ENCODE measurements at regions not wholly inside any gene's neighbourhood (a gene's known extent, or its start where the extent isn't known, plus 50 kb on each side); places are given as distances from the start of the nearest gene placed in this dataset.

DNA sequence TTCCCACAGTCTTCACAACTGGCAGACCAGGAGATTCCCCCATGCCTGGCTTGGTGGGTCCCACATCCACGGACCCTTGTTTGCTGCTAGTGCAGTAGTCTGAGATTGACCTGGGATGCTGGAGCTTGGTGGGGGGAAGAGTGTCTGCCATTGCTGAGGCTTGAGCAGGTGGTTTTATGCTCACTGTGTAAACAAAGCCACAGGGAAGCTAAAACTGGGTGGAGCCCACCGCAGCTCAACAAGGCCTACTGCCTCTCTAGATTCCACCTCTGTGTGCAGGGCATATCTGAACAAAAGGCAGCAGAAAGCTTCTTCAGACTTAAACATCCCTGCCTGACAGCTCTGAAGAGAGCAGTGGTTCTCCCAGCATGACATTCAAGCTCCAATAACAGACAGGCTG is 177.3 kb upstream of the ETV3 start:
- no peak for TF ChIP-seq CTCF (IDR thresholded peaks at IDR 0.05 in 2 of 3, conservative IDR thresholded peaks at IDR 0.05 in 1 of 3; ENCODE audit: borderline replicate concordance in 1 of 3, insufficient read depth in 1 of 3, low read depth in 2 of 3, low read length in 2 of 3)
- TF ChIP-seq MAX (IDR thresholded peaks at IDR 0.05): no peak
- TF ChIP-seq RAD21 (IDR thresholded peaks at IDR 0.05; ENCODE audit: low read depth): no peak
- no peak for TF ChIP-seq ZFX (IDR thresholded peaks at IDR 0.05)
- TF ChIP-seq, protein P1, sequence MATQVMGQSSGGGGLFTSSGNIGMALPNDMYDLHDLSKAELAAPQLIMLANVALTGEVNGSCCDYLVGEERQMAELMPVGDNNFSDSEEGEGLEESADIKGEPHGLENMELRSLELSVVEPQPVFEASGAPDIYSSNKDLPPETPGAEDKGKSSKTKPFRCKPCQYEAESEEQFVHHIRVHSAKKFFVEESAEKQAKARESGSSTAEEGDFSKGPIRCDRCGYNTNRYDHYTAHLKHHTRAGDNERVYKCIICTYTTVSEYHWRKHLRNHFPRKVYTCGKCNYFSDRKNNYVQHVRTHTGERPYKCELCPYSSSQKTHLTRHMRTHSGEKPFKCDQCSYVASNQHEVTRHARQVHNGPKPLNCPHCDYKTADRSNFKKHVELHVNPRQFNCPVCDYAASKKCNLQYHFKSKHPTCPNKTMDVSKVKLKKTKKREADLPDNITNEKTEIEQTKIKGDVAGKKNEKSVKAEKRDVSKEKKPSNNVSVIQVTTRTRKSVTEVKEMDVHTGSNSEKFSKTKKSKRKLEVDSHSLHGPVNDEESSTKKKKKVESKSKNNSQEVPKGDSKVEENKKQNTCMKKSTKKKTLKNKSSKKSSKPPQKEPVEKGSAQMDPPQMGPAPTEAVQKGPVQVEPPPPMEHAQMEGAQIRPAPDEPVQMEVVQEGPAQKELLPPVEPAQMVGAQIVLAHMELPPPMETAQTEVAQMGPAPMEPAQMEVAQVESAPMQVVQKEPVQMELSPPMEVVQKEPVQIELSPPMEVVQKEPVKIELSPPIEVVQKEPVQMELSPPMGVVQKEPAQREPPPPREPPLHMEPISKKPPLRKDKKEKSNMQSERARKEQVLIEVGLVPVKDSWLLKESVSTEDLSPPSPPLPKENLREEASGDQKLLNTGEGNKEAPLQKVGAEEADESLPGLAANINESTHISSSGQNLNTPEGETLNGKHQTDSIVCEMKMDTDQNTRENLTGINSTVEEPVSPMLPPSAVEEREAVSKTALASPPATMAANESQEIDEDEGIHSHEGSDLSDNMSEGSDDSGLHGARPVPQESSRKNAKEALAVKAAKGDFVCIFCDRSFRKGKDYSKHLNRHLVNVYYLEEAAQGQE (IDR thresholded peaks at IDR 0.05; ENCODE audit: low read depth): no peak
- TF ChIP-seq JUND (IDR thresholded peaks at IDR 0.05): no peak
